ENCODE measurements at regions not wholly inside any gene's neighbourhood (a gene's known extent, or its start where the extent isn't known, plus 50 kb on each side); places are given as distances from the start of the nearest gene placed in this dataset.

DNA sequence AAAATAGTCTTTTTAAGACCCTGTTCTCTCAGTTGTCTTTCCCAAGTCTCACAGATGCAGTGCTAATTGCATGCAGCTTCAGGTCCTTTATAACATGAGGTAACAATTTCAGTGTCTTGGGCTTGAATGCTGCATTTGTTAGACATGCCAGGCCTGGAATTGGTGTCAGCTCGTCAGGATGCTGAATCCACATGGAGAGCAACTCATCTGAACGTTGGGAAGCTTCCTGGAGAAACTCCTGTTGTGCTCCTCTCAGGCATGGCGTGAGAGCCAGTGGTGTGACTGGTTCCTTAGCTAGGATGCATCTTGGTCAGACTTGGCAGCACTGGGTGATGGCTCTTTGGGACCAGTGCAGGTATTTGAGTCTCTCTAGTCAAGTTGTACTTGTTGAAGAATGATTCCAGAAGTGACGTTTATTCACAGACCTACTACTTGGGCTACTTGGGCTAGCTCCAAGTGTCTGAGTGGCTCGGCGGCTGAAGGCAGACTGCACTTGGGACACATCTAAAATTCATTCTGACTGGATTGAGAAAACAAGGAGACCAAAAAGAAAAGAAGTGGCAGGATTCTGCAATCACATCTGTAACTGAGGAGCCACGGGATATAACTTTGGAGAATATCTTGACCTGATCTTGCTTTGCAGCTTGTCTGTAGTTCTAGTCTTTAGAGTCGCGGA, 134.8 kb upstream of the ARHGAP5 start:
- TF ChIP-seq POLR2A (IDR thresholded peaks at IDR 0.05) = no peak
- no peak for TF ChIP-seq CTCF (IDR thresholded peaks at IDR 0.05)

Data from heart left ventricle (tissue), 13 donors.